Activated naive CD8-positive, alpha-beta T cell treated with anti-CD3 and anti-CD28 coated beads, Interleukin-2, amount 10 ng/mL, durations not matched to agents 7 days and 5 days (primary cell): ENCODE measurements at regions not wholly inside any gene's neighbourhood (a gene's known extent, or its start where the extent isn't known, plus 50 kb on each side); places are given as distances from the start of the nearest gene placed in this dataset.

ENCODE experiments used
- ATAC-seq: fragments of 150-1000 bp; cut with Tn5 transposase; one replicate; pipeline ENCODE4 v1.10.0; 2021; ENCODE audit warnings: low read depth, moderate library complexity
- POLR2A ChIA-PET: fragments of 350-600 bp; sonication (Branson Sonifier 250); formaldehyde crosslinking; loops from one replicate; lab custom pipeline; 2021; ENCODE audit warnings: antibody characterized with exemption; lab: Charles Lee
- DNase-seq: peaks from one replicate; pipeline ENCODE4 v3.0.0; 2021
- H3K27ac Mint-ChIP-seq: one replicate; pipeline ENCODE4 v1.8.0; 2022; ENCODE audit warnings: mild to moderate bottlenecking, mixed read lengths
- H3K27me3 Mint-ChIP-seq: one replicate; pipeline ENCODE4 v1.8.0; 2022; ENCODE audit warnings: mild to moderate bottlenecking, moderate library complexity, mixed read lengths
- H3K36me3 Mint-ChIP-seq: one replicate; pipeline ENCODE4 v1.8.0; 2021; ENCODE audit warnings: mild to moderate bottlenecking, mixed read lengths
- H3K4me1 Mint-ChIP-seq: one replicate; pipeline ENCODE4 v1.8.0; 2021; ENCODE audit warnings: mixed read lengths
- H3K4me3 Mint-ChIP-seq: one replicate; pipeline ENCODE4 v1.8.0; 2022; ENCODE audit warnings: mild to moderate bottlenecking, moderate library complexity, mixed read lengths
- H3K9me3 Mint-ChIP-seq: one replicate; pipeline ENCODE4 v1.8.0; 2021; ENCODE audit warnings: mixed read lengths

GRCh38 chr17:17398188-17398942, 78.4 kb upstream of the MED9 start:
- H3K4me1 Mint-ChIP-seq: peaks cover 24% of the 10 kb centered on the region
- H3K4me3 Mint-ChIP-seq: no peak overlapping the region
- POLR2A ChIA-PET: interaction anchor here (0.6 kb wide), 1 partner anchor 15 kb away, joined by 7 read pairs; no protein-coding TSS in a partner anchor
- no peak for DNase-seq
- peaks cover 2% of the 10 kb centered on the region for H3K9me3 Mint-ChIP-seq
- H3K27ac Mint-ChIP-seq: no peak overlapping the region
- peaks cover 52% of the 10 kb centered on the region for H3K27me3 Mint-ChIP-seq
- no peak for ATAC-seq
- H3K36me3 Mint-ChIP-seq: no peaks in the 10 kb centered on the region

GRCh38 chr17:17398943-17399926, 77.6 kb upstream of the MED9 start:
- peaks cover 2% of the 10 kb centered on the region for H3K9me3 Mint-ChIP-seq
- DNase-seq: no peak
- no peak overlapping the region for H3K4me3 Mint-ChIP-seq
- POLR2A ChIA-PET: no interaction called here
- peaks cover 43% of the 10 kb centered on the region for H3K27me3 Mint-ChIP-seq
- H3K27ac Mint-ChIP-seq: no peak overlapping the region
- no peak for ATAC-seq
- H3K4me1 Mint-ChIP-seq: peaks cover 29% of the 10 kb centered on the region
- no peaks in the 10 kb centered on the region for H3K36me3 Mint-ChIP-seq

- H3K27ac Mint-ChIP-seq: no peak overlapping the region
- no peak overlapping the region for H3K4me3 Mint-ChIP-seq
- POLR2A ChIA-PET: no interaction called here
- peaks cover 39% of the 10 kb centered on the region for H3K27me3 Mint-ChIP-seq
- H3K4me1 Mint-ChIP-seq: peaks cover 37% of the 10 kb centered on the region
- peaks cover 2% of the 10 kb centered on the region for H3K9me3 Mint-ChIP-seq
- no peak for DNase-seq
- H3K36me3 Mint-ChIP-seq: no peaks in the 10 kb centered on the region
- ATAC-seq: no peak
Measured at GRCh38 chr17:17400070-17400469, 76.7 kb upstream of the MED9 start.

GRCh38 chr17:17400566-17401184, 76.1 kb upstream of the MED9 start:
- ATAC-seq (no peak), DNase-seq (no peak)
- H3K4me1 Mint-ChIP-seq: peaks cover 39% of the 10 kb centered on the region
- peaks cover 2% of the 10 kb centered on the region for H3K9me3 Mint-ChIP-seq
- no peak overlapping the region for H3K27ac Mint-ChIP-seq
- POLR2A ChIA-PET: no interaction called here
- H3K36me3 Mint-ChIP-seq: no peaks in the 10 kb centered on the region
- no peak overlapping the region for H3K4me3 Mint-ChIP-seq
- peaks cover 34% of the 10 kb centered on the region for H3K27me3 Mint-ChIP-seq

GRCh38 chr17:17401271-17401781, 75.5 kb upstream of the MED9 start:
- Mint-ChIP-seq H3K9me3 (peaks cover 2% of the 10 kb centered on the region), H3K36me3 (no peaks in the 10 kb centered on the region), H3K27me3 (peaks cover 30% of the 10 kb centered on the region), H3K4me1 (peaks cover 39% of the 10 kb centered on the region), H3K27ac (no peak overlapping the region), H3K4me3 (no peak overlapping the region)
- DNase-seq (no peak), ATAC-seq (no peak)
- POLR2A ChIA-PET: no interaction called here

GRCh38 chr17:17402558-17402957, 74.2 kb upstream of the MED9 start:
- Mint-ChIP-seq H3K27ac (no peak overlapping the region), H3K4me1 (peaks cover 41% of the 10 kb centered on the region), H3K9me3 (no peaks in the 10 kb centered on the region), H3K36me3 (no peaks in the 10 kb centered on the region), H3K27me3 (peaks cover 24% of the 10 kb centered on the region), H3K4me3 (peak overlapping the region; percentile 53)
- no peak for ATAC-seq
- no peak for DNase-seq
- POLR2A ChIA-PET: no interaction called here

- Mint-ChIP-seq H3K9me3 (no peaks in the 10 kb centered on the region), H3K4me3 (peak overlapping the region; percentile 53), H3K4me1 (peaks cover 43% of the 10 kb centered on the region), H3K27me3 (peaks cover 21% of the 10 kb centered on the region), H3K27ac (peak overlapping the region; percentile 85), H3K36me3 (peaks cover 1% of the 10 kb centered on the region)
- ATAC-seq (no peak), DNase-seq (no peak)
- POLR2A ChIA-PET: interaction anchor here (1.2 kb wide), 1 partner anchor 10 kb away, joined by 4 read pairs; no protein-coding TSS in a partner anchor
Measured at GRCh38 chr17:17403065-17403464, 73.7 kb upstream of the MED9 start.

- H3K27ac Mint-ChIP-seq: peak overlapping the region; percentile 85
- no peaks in the 10 kb centered on the region for H3K9me3 Mint-ChIP-seq
- peaks cover 18% of the 10 kb centered on the region for H3K27me3 Mint-ChIP-seq
- peak; percentile 68 for DNase-seq
- POLR2A ChIA-PET: interaction anchor here (1.2 kb wide), 1 partner anchor 11 kb away, joined by 4 read pairs; no protein-coding TSS in a partner anchor
- peak overlapping the region; percentile 53 for H3K4me3 Mint-ChIP-seq
- peaks cover 48% of the 10 kb centered on the region for H3K4me1 Mint-ChIP-seq
- ATAC-seq: peak; percentile 93
- H3K36me3 Mint-ChIP-seq: peaks cover 2% of the 10 kb centered on the region
Measured at GRCh38 chr17:17403899-17404576, 72.8 kb upstream of the MED9 start.

- POLR2A ChIA-PET: interaction anchor here (0.8 kb wide), 1 partner anchor 10 kb away, joined by 3 read pairs; no protein-coding TSS in a partner anchor
- Mint-ChIP-seq H3K27me3 (peaks cover 5% of the 10 kb centered on the region), H3K36me3 (peaks cover 2% of the 10 kb centered on the region), H3K4me3 (no peak overlapping the region), H3K27ac (no peak overlapping the region), H3K4me1 (peaks cover 50% of the 10 kb centered on the region), H3K9me3 (no peaks in the 10 kb centered on the region)
- ATAC-seq (no peak), DNase-seq (no peak)
Measured at GRCh38 chr17:17405673-17406072, 71.1 kb upstream of the MED9 start.

DNA sequence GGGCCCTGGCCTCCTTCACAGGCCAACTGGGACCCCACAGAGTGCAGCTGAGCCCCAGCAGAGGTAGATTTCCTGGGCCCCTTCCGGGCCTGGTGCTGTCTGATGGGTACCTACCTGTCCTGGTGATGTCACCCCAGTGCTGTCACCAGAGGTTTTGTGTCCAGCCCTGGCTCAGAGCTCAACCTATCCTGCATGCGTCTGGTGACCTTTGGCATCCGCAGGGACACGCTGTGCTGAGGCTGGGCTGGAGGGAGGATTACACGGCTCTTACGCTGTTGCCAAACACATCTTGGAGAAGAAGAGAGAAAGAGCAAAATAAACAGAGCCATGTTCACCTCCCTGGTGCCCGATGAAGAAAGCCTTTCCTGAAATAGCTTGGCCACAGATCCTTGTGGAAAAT, 70.6 kb upstream of the MED9 start:
- no peaks in the 10 kb centered on the region for H3K9me3 Mint-ChIP-seq
- POLR2A ChIA-PET: no interaction called here
- no peak overlapping the region for H3K4me3 Mint-ChIP-seq
- DNase-seq (no peak), ATAC-seq (no peak)
- no peak overlapping the region for H3K27ac Mint-ChIP-seq
- H3K4me1 Mint-ChIP-seq: peaks cover 47% of the 10 kb centered on the region
- H3K36me3 Mint-ChIP-seq: peaks cover 2% of the 10 kb centered on the region
- peaks cover 2% of the 10 kb centered on the region for H3K27me3 Mint-ChIP-seq

DNA sequence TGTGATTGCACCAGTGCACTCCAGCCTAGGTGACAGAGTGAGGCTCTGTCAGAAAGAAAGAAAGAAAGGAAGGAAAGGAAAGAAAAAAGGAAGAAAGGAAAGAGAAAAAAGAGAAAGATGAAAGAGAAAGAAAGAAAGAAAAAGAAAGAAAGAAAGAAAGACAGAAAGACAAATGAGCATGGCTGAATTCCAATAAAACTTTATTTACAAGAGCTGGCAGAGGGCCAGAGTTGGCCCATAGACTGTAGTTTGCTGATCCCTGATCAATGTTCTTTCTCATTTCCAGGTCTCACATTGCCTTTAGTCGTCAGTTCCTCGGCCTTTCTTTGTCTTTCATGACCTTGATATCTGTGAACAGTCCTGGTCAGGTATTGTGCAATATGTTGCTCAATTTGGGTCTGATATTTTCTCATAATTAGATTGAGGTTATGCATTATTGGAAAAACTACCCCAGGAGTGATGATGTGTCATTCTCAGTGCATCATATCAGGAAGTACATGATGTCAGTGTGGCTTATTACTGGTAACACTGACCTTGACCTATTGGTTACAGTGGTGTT, 68.5 kb upstream of the MED9 start:
- POLR2A ChIA-PET: interaction anchor here (0.7 kb wide), 1 partner anchor 140 kb away, joined by 3 read pairs; no protein-coding TSS in a partner anchor
- Mint-ChIP-seq H3K27me3 (peaks cover 4% of the 10 kb centered on the region), H3K4me1 (peaks cover 43% of the 10 kb centered on the region), H3K36me3 (peaks cover 2% of the 10 kb centered on the region), H3K9me3 (no peaks in the 10 kb centered on the region), H3K4me3 (no peak overlapping the region), H3K27ac (no peak overlapping the region)
- DNase-seq (no peak), ATAC-seq (no peak)

DNA sequence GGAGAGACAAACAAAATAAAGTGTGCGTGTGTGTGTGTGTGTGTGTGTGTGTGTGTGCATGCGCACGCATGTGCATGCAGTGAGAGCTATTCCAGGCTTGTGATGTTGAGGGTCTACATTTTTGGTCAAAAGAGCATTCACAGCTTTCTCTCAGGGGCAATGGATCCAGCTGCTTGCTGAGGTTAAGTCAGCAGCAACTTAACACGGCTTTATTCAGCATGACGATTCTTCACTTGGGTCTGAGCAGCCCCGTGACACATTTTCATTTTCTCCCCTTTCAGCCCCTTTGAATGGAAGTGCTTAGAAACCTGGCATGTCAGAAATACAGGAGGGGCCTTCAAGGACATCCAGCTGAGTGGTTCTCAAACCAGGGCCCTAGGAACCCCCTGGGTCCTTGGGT, 66.4 kb upstream of the MED9 start:
- ATAC-seq (no peak), DNase-seq (no peak)
- Mint-ChIP-seq H3K9me3 (no peaks in the 10 kb centered on the region), H3K4me3 (no peak overlapping the region), H3K27me3 (peaks cover 4% of the 10 kb centered on the region), H3K27ac (no peak overlapping the region), H3K36me3 (peaks cover 5% of the 10 kb centered on the region), H3K4me1 (peaks cover 30% of the 10 kb centered on the region)
- POLR2A ChIA-PET: no interaction called here
